CD4-positive, alpha-beta T cell (primary cell): ENCODE measurements at regions not wholly inside any gene's neighbourhood (a gene's known extent, or its start where the extent isn't known, plus 50 kb on each side); places are given as distances from the start of the nearest gene placed in this dataset.

ENCODE experiments used
- ATAC-seq: fragments of 200-7000 bp; cut with Tn5 transposase; one replicate; pipeline ENCODE4 v1.10.0; 2022; ENCODE audit warnings: mild to moderate bottlenecking; ENCODE audit not compliant: poor library complexity
- CTCF ChIA-PET: fragments of 350-600 bp; sonication (Branson Sonifier 250); formaldehyde crosslinking; loops from one replicate; lab custom pipeline; 2021; ENCODE audit warnings: antibody characterized with exemption, inconsistent platforms; lab: Charles Lee
- POLR2A ChIA-PET: fragments of 350-600 bp; sonication (Branson Sonifier 250); formaldehyde crosslinking; loops from one replicate; lab custom pipeline; 2021; ENCODE audit warnings: antibody characterized with exemption, inconsistent platforms; lab: Charles Lee
- DNase-seq, 14 experiments: peaks; one replicate each; pipeline ENCODE4 v3.0.0-alpha.2; 2013 to 2020; ENCODE audit warnings: mixed read lengths in 2 of 14
- H3K27ac ChIP-seq, 2 donors: one replicate each; pipeline versions ENCODE4 v1.5.1 to v1.7.0; 2013; ENCODE audit warnings: low read length in 2 of 2, low read depth in 1 of 2, mild to moderate bottlenecking in 1 of 2
- H3K27me3 ChIP-seq, 2 experiments: 1 replicate in 1 of 2; 2 replicates in 1 of 2; pipeline versions ENCODE4 v1.6.1 to v1.7.0; 2013; ENCODE audit warnings: low read length in 2 of 2, control low read depth in 1 of 2, mild to moderate bottlenecking in 1 of 2, moderate library complexity in 1 of 2; ENCODE audit not compliant: insufficient read depth in 2 of 2, control insufficient read depth in 1 of 2
- H3K36me3 ChIP-seq: one replicate; pipeline ENCODE4 v1.6.1; 2013; ENCODE audit warnings: low read length, control low read depth; ENCODE audit not compliant: insufficient read depth
- H3K4me1 ChIP-seq: one replicate; pipeline ENCODE4 v1.6.1; 2013; ENCODE audit warnings: low read length, control low read depth; ENCODE audit not compliant: insufficient read depth
- H3K4me3 ChIP-seq: one replicate; pipeline ENCODE4 v1.5.1; 2013; ENCODE audit warnings: mild to moderate bottlenecking, low read length, moderate library complexity
- H3K9me3 ChIP-seq, 2 experiments: 1 replicate in 1 of 2; 2 replicates in 1 of 2; pipeline versions ENCODE4 v1.6.1 to v1.7.0; 2013; ENCODE audit warnings: low read length in 2 of 2, mild to moderate bottlenecking in 2 of 2, control low read depth in 1 of 2, moderate library complexity in 1 of 2; ENCODE audit not compliant: control insufficient read depth in 1 of 2, insufficient read depth in 1 of 2
- H3K27ac Mint-ChIP-seq: one replicate; pipeline ENCODE4 v1.8.0; 2020; ENCODE audit warnings: mixed read lengths
- H3K27me3 Mint-ChIP-seq: one replicate; pipeline ENCODE4 v1.8.0; 2021; ENCODE audit warnings: mixed read lengths
- H3K36me3 Mint-ChIP-seq: one replicate; pipeline ENCODE4 v1.8.0; 2021; ENCODE audit warnings: low read depth, mixed read lengths
- H3K4me1 Mint-ChIP-seq: one replicate; pipeline ENCODE4 v1.8.0; 2021; ENCODE audit warnings: low read depth, mixed read lengths
- H3K4me3 Mint-ChIP-seq: one replicate; pipeline ENCODE4 v1.8.0; 2020; ENCODE audit warnings: mild to moderate bottlenecking, mixed read lengths
- H3K9me3 Mint-ChIP-seq: one replicate; pipeline ENCODE4 v1.8.0; 2020; ENCODE audit warnings: mixed read lengths
- intact Hi-C, 2 experiments: fragments of 100-400 bp; cut with DNase I in 1 of 2; cut with micrococcal nuclease in 1 of 2; formaldehyde crosslinking; loops; one replicate each; pipeline versions ENCODE4 v1.15.1 to v1.9.0; 2023 to 2025; cut with DNase I, micrococcal nuclease
- TF ChIP-seq, protein P1 (sequence below): fragments of 200-600 bp; IDR thresholded peaks from one replicate; pipeline ENCODE4 v1.8.0; 2022; ENCODE audit warnings: antibody characterized with exemption, mild to moderate bottlenecking

DNA sequence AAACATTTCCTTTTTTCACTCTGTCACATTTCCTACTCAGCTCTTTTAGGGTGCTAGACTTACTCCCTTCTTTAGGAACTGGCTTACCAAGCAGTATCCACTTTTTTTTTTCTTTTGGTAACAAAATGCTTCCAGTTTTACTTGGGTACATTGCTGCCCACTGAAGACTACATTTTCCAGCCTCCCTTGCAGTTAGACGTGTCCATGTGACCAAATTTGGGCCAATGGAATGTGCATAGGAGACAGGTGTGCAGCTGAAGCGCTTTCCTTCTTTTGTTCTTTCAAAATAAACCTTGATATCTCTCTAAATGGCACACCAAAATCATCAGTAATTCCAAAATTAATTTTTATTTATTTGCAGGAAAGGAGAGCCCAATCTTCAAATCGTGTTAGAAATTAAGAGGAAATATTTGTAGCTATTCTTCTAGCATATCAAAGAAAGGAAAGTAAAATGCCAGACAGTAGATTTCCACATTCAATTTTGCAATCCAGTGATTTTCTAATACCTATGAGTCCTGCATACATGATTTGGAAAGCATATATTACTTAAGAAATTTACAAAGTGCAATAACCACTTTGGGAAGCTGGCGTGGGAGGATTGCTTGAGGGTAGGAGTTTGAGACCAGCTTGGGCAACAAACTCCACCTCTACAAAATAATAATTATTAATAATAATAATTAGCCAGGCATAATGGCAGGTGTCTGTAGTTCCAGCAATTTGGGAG lies 422.0 kb upstream of the FRG2C start:
- intact Hi-C loops: no loop called here
- no peak overlapping the region for H3K4me3 ChIP-seq
- Mint-ChIP-seq H3K9me3 (no peaks in the 10 kb centered on the region), H3K36me3 (no peaks in the 10 kb centered on the region), H3K4me1 (no peaks in the 10 kb centered on the region), H3K27ac (no peak overlapping the region), H3K27me3 (peaks cover 12% of the 10 kb centered on the region), H3K4me3 (no peak overlapping the region)
- H3K27me3 ChIP-seq: no peaks in the 10 kb centered on the region
- ChIA-PET CTCF (no interaction called here), POLR2A (no interaction called here)
- H3K36me3 ChIP-seq: no peaks in the 10 kb centered on the region
- H3K9me3 ChIP-seq: no peaks in the 10 kb centered on the region
- DNase-seq: no peak
- ATAC-seq: no peak
- no peaks in the 10 kb centered on the region for H3K4me1 ChIP-seq
- H3K27ac ChIP-seq: no peak overlapping the region
- TF ChIP-seq, protein P1, sequence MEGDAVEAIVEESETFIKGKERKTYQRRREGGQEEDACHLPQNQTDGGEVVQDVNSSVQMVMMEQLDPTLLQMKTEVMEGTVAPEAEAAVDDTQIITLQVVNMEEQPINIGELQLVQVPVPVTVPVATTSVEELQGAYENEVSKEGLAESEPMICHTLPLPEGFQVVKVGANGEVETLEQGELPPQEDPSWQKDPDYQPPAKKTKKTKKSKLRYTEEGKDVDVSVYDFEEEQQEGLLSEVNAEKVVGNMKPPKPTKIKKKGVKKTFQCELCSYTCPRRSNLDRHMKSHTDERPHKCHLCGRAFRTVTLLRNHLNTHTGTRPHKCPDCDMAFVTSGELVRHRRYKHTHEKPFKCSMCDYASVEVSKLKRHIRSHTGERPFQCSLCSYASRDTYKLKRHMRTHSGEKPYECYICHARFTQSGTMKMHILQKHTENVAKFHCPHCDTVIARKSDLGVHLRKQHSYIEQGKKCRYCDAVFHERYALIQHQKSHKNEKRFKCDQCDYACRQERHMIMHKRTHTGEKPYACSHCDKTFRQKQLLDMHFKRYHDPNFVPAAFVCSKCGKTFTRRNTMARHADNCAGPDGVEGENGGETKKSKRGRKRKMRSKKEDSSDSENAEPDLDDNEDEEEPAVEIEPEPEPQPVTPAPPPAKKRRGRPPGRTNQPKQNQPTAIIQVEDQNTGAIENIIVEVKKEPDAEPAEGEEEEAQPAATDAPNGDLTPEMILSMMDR: no peak

DNA sequence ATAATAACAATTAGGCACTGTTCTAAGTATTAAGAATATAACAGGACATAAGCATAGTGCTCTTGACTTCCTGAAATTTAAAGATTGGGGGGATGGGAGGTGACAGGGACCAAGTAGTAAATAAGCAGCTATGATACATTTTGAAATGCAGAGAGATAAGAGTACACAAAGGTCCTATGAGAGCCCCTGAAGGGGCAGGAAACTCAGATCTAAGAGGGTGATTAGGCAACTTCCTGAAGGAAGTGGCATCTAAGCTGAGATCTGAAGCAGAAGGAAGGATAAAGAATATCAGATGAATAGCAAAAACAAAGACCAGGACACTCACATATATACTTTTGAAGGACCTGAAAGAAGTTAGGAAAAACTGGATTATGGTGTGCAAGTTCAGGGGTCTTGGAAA lies 415.2 kb upstream of the FRG2C start:
- DNase-seq (no peak), ATAC-seq (no peak)
- H3K27ac ChIP-seq: no peak overlapping the region
- H3K9me3 Mint-ChIP-seq: no peaks in the 10 kb centered on the region
- no peak overlapping the region for H3K4me3 ChIP-seq
- TF ChIP-seq, protein P1: no peak
- H3K9me3 ChIP-seq: no peaks in the 10 kb centered on the region
- no peaks in the 10 kb centered on the region for H3K36me3 Mint-ChIP-seq
- CTCF ChIA-PET: no interaction called here
- H3K4me3 Mint-ChIP-seq: no peak overlapping the region
- H3K27ac Mint-ChIP-seq: no peak overlapping the region
- POLR2A ChIA-PET: no interaction called here
- H3K4me1 Mint-ChIP-seq: peaks cover 11% of the 10 kb centered on the region
- intact Hi-C loops: no loop called here
- no peaks in the 10 kb centered on the region for H3K27me3 Mint-ChIP-seq
- no peaks in the 10 kb centered on the region for H3K4me1 ChIP-seq
- no peaks in the 10 kb centered on the region for H3K27me3 ChIP-seq
- no peaks in the 10 kb centered on the region for H3K36me3 ChIP-seq

DNA sequence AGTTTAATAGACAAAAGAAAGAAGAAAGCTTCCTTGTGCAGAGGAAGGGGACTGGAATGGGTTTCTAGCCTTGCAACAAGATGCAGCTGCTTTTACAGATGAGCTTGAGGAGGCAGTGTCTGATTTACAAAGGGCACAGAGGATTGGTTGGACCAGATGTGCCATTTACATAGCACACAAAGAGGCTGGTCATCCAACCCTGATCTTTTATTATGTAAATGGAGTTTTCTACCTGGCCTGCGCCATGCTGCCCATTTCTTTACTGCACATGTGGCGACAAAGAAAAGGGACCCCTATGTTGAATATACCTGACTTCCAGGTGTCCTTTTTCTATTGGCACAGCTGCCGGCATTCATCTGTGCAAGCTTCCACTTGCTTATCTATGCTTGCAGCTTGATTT lies 409.4 kb upstream of the FRG2C start:
- intact Hi-C loops: no loop called here
- no peaks in the 10 kb centered on the region for H3K4me1 ChIP-seq
- no peaks in the 10 kb centered on the region for H3K36me3 Mint-ChIP-seq
- TF ChIP-seq, protein P1: no peak
- ChIA-PET CTCF (no interaction called here), POLR2A (no interaction called here)
- no peaks in the 10 kb centered on the region for H3K9me3 Mint-ChIP-seq
- ATAC-seq (no peak), DNase-seq (no peak)
- H3K9me3 ChIP-seq: no peaks in the 10 kb centered on the region
- no peaks in the 10 kb centered on the region for H3K4me1 Mint-ChIP-seq
- H3K4me3 Mint-ChIP-seq: no peak overlapping the region
- peaks cover under 1% of the 10 kb centered on the region for H3K27me3 Mint-ChIP-seq
- H3K27me3 ChIP-seq: no peaks in the 10 kb centered on the region
- H3K36me3 ChIP-seq: no peaks in the 10 kb centered on the region
- H3K27ac ChIP-seq: no peak overlapping the region
- no peak overlapping the region for H3K27ac Mint-ChIP-seq
- H3K4me3 ChIP-seq: no peak overlapping the region
